ENCODE measurements at regions not wholly inside any gene's neighbourhood (a gene's known extent, or its start where the extent isn't known, plus 50 kb on each side); places are given as distances from the start of the nearest gene placed in this dataset.

- Histone ChIP-seq H3K4me2 (ENCODE audit: low read depth, low read length) (no peak overlapping the region; the same call in 1 of the 2 replicates), H2AFZ (ENCODE audit: low read length) (no peak overlapping the region), H3K4me1 (ENCODE audit: low read length) (peaks cover 58% of the 10 kb centered on the region), H3K4me3 (ENCODE audit: low read length) (no peak overlapping the region), H3K9ac (ENCODE audit: low read length) (no peak overlapping the region), H3K27me3 (replicated peaks; ENCODE audit: insufficient read depth, low read length) (0 out of 2 replicates have a peak, but pooled peaks cover 5% of the 10 kb centered on the region), H3K36me3 (replicated peaks; ENCODE audit: insufficient read depth, low read length) (no peaks in the 10 kb centered on the region), H4K20me1 (ENCODE audit: insufficient read depth, low read length) (no peaks in the 10 kb centered on the region), H3K9me2 (replicated peaks; ENCODE audit: insufficient read depth, low read length) (no peaks in the 10 kb centered on the region), H3F3A (ENCODE audit: insufficient read depth, low read length) (peaks cover 30% of the 10 kb centered on the region), H3K27ac (ENCODE audit: low read length) (no peak overlapping the region), H3K79me2 (ENCODE audit: low read length) (no peaks in the 10 kb centered on the region), H3K9me3 (replicated peaks; ENCODE audit: insufficient read depth, low read length) (no peaks in the 10 kb centered on the region)
- TF ChIP-seq EZH2 (optimal IDR thresholded peaks at IDR 0.05; ENCODE audit: low read depth, low read length) (no peak), EZH2phosphoT487 (IDR thresholded peaks at IDR 0.05; ENCODE audit: low read length) (no peak), CTCF (IDR thresholded peaks at IDR 0.05; ENCODE audit: low read length) (no peak)
- no peak for DNase-seq
Observed at GRCh38 chr22:48835857-48836672, 991.6 kb downstream of the BRD1 start.

- H3K27ac ChIP-seq (ENCODE audit: low read length), result peak overlapping the region; percentile 85; the same call in 1 of the 2 replicates
Observed at GRCh38 chr22:48835364-48835763, 992.3 kb downstream of the BRD1 start.

GRCh38 chr22:48834404-48834803, 993.3 kb downstream of the BRD1 start:
- peak overlapping the region; percentile 85 for H3K27ac ChIP-seq (ENCODE audit: low read length)
- no peaks in the 10 kb centered on the region for H3K36me3 ChIP-seq (replicated peaks; ENCODE audit: insufficient read depth, low read length)
- H3K4me1 ChIP-seq (ENCODE audit: low read length), result peaks cover 57% of the 10 kb centered on the region
- TF ChIP-seq EZH2phosphoT487 (IDR thresholded peaks at IDR 0.05; ENCODE audit: low read length) (no peak), EZH2 (optimal IDR thresholded peaks at IDR 0.05; ENCODE audit: low read depth, low read length) (no peak), CTCF (IDR thresholded peaks at IDR 0.05; ENCODE audit: low read length) (no peak)
- H3K9ac ChIP-seq (ENCODE audit: low read length), result peak overlapping the region; percentile 9; the same call in 1 of the 2 replicates
- no peaks in the 10 kb centered on the region for H3K9me2 ChIP-seq (replicated peaks; ENCODE audit: insufficient read depth, low read length)
- H3K27me3 ChIP-seq (replicated peaks; ENCODE audit: insufficient read depth, low read length), result 0 out of 2 replicates have a peak, but pooled peaks cover 5% of the 10 kb centered on the region
- no peaks in the 10 kb centered on the region for H3K9me3 ChIP-seq (replicated peaks; ENCODE audit: insufficient read depth, low read length)
- H3K79me2 ChIP-seq (ENCODE audit: low read length), result no peaks in the 10 kb centered on the region
- peak overlapping the region; percentile 48 for H3K4me2 ChIP-seq (ENCODE audit: low read depth, low read length)
- no peak overlapping the region for H3K4me3 ChIP-seq (ENCODE audit: low read length)
- DNase-seq, result peak; percentile 90
- H3F3A ChIP-seq (ENCODE audit: insufficient read depth, low read length), result peaks cover 30% of the 10 kb centered on the region
- H4K20me1 ChIP-seq (ENCODE audit: insufficient read depth, low read length), result no peaks in the 10 kb centered on the region
- H2AFZ ChIP-seq (ENCODE audit: low read length), result no peak overlapping the region

More at GRCh38 chr22:48835364-48835763, 992.3 kb downstream of the BRD1 start:
- H3K9me3 ChIP-seq (replicated peaks; ENCODE audit: insufficient read depth, low read length), result no peaks in the 10 kb centered on the region
- H3F3A ChIP-seq (ENCODE audit: insufficient read depth, low read length), result peaks cover 30% of the 10 kb centered on the region
- 0 out of 2 replicates have a peak, but pooled peaks cover 5% of the 10 kb centered on the region for H3K27me3 ChIP-seq (replicated peaks; ENCODE audit: insufficient read depth, low read length)
- peaks cover 58% of the 10 kb centered on the region for H3K4me1 ChIP-seq (ENCODE audit: low read length)
- no peak overlapping the region for H3K9ac ChIP-seq (ENCODE audit: low read length)
- no peaks in the 10 kb centered on the region for H4K20me1 ChIP-seq (ENCODE audit: insufficient read depth, low read length)
- no peak overlapping the region for H3K4me3 ChIP-seq (ENCODE audit: low read length)
- no peaks in the 10 kb centered on the region for H3K36me3 ChIP-seq (replicated peaks; ENCODE audit: insufficient read depth, low read length)
- no peaks in the 10 kb centered on the region for H3K79me2 ChIP-seq (ENCODE audit: low read length)
- no peak overlapping the region; the same call in 1 of the 2 replicates for H3K4me2 ChIP-seq (ENCODE audit: low read depth, low read length)
- no peaks in the 10 kb centered on the region for H3K9me2 ChIP-seq (replicated peaks; ENCODE audit: insufficient read depth, low read length)
- H2AFZ ChIP-seq (ENCODE audit: low read length), result no peak overlapping the region
- DNase-seq, result no peak
- no peak for TF ChIP-seq EZH2 (optimal IDR thresholded peaks at IDR 0.05; ENCODE audit: low read depth, low read length)
- TF ChIP-seq EZH2phosphoT487 (IDR thresholded peaks at IDR 0.05; ENCODE audit: low read length), result no peak

All from MM.1S (cell line).